HL-60/S4 treated with phorbol 12-myristate 13-acetate at 8.2 ng/mL for 4 days and 3 days (cell line): ENCODE measurements at regions not wholly inside any gene's neighbourhood (a gene's known extent, or its start where the extent isn't known, plus 50 kb on each side); places are given as distances from the start of the nearest gene placed in this dataset.
"Not testable (repeated sequence)": the region's sequence is repeated elsewhere in the genome, so short reads cannot be mapped to it uniquely, and the experiment has no call there.

Source experiments
- in situ Hi-C: fragments of 300-500 bp; cut with MboI; formaldehyde crosslinking; loops from 2 replicates; pipeline ENCODE4 v1.15.0; 2022; ENCODE audit warnings: low sequenced_read_pairs

DNA sequence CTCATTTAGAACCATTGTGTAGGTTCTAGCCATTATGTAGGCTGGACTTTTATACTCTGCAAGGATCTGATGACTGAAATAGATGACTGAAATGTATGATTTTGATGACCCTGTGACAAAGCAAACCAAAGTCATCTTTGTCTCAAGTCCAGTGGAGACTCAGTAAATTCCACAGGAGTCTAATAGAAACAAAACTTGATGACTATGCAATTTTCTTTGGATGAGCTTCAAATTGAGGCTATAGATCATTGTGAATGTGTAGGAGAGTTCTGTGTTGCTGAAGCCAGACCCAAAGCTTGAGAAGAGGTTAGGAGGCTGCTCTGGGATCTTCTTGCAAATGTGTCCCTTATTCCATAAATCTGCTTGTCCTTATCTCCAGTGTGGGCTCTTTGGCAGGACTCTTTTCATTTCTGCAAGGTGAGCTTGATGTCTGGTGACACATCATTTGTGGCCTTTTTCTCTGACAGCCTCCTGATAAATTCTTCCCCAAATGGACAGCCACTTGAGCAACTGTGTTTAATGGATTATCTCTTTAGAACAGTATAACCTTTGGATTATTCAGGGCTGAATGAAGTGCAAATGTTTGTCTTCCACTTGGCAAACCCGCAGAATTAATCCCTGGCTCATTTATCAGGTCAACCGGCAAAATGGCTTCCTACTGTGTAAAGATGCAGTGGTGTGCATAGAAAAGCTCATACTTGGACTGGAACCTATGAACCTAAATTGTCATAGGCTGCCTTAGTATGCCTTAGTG is 235.1 kb upstream of the ANKH start:
- in situ Hi-C loops, result no loop called here

DNA sequence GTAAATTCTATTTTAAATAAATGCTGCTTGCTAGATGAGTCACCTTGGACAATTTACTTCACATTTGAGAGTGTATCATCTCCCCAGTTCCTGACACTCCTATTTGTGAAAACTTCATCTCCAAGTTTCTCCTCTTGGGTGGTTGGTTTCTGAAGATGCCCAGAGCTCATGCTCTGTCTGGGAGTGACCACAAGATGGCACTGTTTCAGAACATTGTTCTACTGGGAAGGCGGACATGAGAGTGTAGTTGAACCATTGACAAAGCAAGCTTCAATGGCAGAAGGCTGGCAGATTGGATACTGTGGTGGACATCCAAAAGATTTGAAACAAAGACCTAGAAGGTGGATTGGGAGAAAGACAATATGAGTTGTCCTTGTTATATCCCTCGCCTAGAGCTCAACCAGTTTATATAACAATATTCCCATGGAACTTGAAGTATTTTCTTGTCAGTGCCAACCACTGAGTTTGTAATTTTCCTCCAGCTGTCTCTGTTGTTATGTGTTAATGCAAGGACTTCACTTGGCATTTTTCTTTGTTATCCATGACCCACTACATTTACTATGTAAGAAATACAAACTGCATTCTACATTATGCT is 234.3 kb upstream of the ANKH start:
- in situ Hi-C loops, result no loop called here

DNA sequence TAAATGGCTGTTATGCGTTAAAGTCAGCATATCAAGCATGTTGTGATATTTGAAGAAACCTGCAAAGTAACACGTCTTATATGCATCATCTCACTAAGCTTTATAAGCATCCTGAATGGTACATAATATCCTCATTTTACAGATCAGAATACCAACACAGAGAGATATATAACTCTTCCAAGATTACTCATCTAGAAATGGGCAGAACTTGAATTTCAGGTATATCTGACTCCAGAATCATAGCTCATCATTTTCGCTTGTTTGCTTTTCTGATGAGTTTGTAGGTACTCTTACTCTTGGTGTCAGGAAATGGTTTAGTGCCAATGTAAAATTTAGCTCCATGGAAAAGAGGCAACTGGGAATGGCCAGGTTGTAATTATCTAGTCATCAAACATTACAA is 232.3 kb upstream of the ANKH start:
- in situ Hi-C loops, result no loop called here

DNA sequence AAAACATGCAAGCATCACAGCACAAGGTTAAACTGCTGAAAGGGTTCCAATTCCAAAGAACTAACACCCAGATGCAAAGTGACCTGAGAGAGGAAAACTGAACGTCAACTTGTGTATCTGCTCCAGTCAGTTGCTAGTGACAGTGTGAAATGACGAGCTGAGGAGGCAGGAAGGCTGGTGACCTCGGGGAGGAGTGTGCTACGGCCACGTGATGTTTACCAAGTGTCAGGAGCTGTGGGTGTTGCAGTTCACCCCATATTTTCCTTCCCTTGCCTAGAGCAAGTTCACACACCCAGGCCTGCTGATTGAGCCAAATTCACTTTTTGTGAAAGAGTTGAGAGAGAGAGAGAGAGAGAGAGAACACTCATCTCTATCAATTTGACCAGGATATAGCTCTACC is 231.6 kb upstream of the ANKH start:
- in situ Hi-C loops, result no loop called here

DNA sequence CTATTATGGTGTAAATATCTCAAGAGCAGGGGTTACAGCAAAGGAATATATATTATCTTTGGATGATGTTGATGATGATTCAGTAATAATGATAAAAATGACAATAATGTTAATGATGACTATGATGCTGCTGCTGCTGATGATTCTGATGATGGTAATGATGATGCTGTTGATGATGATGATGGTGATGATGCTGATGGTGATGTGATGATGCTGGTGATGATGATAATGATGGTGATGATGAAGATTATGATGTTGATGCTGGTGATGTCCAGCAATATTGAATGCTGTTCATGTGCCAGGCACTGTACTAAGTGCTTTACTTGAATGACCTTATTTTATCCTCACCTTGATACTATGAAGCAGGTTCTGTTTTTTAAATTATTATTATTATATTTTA is 226.0 kb upstream of the ANKH start:
- in situ Hi-C loops, result no loop called here

DNA sequence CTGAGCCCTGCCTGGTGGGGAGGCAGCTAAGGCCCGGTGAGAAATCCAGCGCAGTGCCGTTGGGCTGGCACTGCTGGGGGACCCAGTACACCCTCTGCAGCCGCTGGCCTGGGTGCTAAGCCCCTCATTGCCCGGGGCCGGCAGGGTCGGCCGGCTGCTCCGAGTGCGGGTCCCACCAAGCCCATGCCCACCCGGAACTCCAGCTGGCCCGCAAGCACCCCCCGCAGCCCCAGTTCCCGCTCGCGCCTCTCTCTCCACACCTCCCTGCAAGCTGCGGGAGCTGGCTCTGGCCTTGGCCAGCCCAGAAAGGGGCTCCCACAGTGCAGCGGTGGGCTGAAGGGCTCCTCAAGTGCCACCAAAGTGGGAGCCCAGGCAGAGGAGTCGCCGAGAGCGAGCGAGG is 225.1 kb upstream of the ANKH start:
- in situ Hi-C loops, result not testable (repeated sequence)

DNA sequence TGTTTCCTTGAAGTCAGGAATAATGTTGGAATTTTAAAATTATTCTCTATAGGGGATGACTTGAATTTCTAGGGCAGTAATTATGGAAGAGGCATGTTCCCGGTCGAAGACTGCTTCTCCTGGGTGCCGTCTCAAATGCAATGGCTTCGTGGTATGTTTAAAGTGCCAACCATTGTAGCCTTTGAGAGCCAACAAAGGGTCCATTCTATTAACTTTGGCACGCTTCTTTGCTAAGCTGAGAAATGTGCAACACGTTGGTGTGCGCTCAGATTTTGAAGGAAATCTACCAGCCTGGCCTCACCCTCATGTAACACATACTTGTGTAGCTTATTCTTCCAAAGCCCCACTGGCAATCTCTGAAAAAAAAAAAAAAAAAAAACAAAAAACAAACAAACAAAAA is 221.2 kb upstream of the ANKH start:
- in situ Hi-C loops, result no loop called here

DNA sequence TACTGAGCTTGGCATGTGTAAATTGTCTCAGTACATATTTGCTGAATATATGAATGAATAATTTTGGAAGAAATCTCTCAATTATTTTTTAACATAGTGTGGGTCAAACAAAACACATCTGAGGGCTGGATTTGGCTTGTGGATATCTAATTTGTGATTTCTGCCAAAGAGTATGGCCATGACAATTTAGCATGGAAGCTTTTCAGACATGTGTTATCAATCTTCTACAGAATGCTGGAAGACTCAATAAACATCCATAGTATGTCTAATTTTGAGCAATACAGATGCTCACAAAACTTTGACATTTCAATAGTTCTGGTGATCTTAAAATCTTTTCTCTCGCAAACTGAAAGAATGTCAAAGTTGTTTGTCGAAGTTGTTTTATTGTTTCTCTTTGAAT is 214.1 kb upstream of the ANKH start:
- in situ Hi-C loops, result no loop called here

DNA sequence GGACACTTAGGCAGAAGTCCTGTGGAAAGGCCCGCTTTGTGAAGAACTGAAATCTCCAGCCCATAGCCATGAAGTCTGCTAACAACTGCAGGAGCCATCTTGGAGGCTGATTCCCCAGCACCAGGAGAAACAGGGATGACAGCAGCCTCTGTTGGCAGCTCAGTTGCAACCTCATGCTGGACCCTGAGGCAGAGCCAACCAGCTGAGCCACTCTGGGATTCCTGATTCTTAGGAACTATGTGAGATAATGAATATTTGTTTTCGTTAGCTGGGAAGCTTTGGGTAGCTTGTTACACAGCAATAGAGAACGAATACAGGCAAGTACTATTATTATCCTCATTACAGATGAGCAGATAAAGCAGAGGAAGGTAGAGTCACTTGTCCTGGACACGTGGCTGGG is 210.5 kb upstream of the ANKH start:
- in situ Hi-C loops, result no loop called here

DNA sequence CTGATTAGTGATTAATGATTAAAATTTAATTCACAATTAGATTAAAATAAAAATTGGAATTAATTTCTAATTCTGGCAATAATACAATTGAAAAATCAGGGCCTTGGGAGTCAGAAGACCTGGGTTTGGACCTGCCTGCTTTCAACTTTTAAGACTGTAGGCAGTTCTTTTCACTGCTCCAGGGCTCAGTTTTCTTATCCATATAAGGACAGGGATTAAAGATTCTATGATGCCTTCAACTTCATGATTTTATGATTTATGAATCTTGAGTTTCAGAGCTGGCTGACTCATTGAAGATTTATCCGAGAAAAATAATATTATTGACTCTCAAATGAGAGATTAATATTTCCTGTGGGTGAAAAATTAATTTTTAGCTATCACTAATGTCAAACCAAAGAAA is 208.6 kb upstream of the ANKH start:
- in situ Hi-C loops, result no loop called here

DNA sequence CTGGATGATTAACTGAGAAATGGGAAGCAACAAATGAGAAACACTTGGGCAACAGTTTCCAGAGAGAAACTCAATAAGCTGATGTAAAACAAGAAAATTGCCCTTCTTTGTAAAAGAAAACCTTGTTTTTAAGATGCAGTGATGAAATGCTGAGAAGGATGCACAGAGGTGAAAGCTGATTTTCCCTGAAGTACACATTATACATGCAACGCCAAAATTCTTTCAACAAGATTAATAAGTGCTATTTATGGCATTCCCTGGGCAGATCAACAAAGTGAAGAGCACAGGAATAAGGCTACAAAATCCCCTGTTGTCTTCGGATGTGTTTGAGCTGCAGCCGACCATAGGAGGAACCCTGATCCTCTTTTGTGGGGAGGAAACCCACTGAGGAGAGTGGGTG is 208.0 kb upstream of the ANKH start:
- in situ Hi-C loops, result no loop called here

DNA sequence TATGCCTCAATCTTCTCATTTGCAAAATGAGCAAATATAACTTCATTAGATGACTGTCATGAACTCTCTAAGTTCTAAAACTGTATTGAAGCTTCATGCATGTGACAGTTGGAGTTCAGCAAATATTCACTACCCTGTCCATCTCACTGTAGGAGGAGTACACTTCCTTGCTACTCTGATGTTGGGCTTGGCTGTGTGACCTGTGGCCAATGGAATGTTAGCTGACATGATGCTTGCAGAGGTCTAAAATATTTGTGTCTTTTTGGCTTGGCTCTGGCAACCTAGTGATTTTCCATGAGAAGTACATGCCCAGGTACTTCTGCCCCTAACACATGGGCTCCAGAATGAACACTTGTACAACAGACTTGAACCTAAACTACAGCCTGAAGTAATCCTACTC is 203.1 kb upstream of the ANKH start:
- in situ Hi-C loops, result no loop called here

DNA sequence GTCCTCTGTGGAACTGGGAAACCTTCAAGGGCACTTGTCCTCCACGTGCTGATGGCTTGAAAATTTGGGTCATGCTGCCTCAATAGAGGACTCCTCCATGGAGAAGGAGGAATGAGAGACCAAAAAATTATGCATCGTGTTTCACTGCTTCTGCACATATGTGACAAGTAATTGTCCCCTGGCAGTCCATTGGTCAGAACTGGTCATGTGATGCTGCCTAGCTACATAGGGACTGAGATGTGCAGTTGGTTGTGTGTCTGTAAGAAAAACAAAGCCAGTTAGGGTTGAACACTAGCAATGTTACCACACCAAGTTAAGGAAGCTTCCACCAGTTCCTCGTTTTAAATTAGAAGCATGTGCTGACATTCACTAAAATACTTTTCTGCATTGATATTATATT is 201.9 kb upstream of the ANKH start:
- in situ Hi-C loops, result no loop called here

DNA sequence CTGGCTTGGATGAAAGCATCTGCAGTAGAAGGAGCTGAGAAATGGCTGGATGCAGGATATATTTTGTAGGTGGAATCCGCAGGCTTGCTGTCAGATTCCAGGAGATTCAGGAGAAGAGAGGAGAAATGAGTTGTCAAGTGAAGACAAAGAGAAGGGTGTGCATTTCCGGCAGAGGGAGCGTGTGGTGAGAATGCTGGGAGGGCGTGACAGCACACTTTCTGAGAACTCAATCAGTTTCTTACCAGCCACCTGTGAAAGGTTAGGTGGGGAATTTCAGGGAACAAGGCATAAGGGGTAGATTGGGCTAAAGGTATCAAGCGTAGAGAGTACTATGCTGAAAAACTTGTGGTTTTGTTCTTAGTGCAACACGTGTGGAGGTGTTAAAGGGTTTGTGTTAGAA is 199.3 kb upstream of the ANKH start:
- in situ Hi-C loops, result no loop called here

DNA sequence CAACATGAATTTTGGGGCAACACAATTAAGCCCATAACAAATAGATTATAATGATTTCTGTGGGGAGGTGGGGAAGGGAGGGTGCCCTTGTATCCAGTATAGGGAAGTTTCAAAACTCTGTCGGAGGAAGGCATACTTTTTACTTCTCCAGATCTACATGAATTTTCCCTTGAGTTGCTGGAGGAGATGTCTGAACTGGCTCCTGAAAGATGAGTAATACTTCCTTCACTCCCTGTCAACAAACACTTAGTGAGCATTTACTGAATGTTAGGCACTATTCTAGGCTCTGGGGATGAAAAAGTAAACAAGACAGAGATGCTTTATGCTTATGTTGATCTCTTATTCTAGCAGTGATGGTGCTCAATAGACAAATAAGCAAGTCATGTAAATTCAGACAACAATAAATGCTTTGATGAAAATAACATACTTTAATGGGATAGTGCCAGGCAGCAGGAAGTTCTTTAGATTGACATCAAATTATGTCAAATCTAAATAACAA is 197.9 kb upstream of the ANKH start:
- in situ Hi-C loops, result no loop called here

DNA sequence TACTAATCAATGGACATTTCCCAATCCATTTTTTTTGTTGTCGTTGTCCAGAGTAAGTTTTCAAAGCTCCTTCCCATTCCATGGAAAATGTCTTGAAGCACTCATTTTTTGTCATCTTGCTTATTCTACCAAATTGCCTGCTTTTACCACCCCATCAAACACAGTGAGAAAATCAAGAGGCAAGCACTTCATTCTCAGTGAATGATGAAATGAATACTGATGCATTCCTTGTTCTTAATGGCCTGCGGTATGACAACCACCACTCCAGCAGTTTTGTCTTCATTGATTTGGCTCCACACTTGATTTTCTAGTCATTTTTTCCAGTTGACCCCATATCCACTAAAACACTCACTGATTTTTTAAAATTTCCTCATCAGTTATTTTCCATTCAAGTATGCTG is 193.5 kb upstream of the ANKH start:
- in situ Hi-C loops, result no loop called here

DNA sequence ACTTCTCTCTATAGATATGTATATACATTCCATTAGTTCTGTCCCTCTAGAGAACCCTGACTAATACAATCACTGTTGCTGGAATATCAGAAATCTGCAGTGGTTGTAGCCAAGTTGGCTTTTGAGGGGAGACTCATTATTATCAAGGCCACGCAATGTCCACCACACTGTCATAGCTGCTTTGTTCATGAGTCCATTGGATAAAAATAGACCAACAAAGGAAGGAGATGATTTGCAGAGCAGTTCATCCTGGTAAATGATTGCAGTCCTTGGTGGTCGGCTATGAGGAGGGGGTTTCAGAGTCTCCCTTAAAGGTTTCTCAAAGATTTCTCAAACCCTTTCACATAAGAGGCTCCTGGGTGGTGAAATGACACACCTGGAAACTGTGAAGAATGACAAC is 192.8 kb upstream of the ANKH start:
- in situ Hi-C loops, result no loop called here

DNA sequence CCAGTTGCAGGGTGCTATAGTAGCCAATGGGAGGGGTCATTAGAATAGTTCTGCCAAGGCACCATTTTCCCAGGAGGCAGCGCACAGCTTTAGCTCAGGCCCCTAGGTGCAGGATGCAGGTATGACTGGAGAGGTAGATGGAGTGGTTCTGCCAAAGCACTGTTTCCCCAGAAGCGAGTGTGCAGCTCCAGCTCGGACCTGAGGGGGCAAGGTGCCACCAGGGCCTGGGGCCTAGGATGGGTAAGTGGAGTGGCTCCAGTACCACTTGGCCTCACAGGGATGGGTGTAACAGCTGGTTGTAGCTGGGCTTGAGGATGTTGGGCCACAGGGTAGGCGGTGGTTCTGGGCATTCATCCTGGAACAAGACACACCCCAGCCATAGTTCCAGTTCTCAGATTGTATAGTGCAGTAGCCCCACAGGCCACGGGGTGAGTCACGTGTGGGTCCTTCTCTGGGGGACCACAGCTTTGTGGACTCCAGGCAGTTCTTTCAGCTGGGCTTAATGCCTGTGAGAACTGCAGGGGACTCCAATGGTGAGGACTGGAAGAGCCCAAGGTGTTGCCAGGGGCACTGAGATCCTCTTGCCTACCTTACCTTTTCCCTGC is 185.5 kb upstream of the ANKH start:
- in situ Hi-C loops, result no loop called here

DNA sequence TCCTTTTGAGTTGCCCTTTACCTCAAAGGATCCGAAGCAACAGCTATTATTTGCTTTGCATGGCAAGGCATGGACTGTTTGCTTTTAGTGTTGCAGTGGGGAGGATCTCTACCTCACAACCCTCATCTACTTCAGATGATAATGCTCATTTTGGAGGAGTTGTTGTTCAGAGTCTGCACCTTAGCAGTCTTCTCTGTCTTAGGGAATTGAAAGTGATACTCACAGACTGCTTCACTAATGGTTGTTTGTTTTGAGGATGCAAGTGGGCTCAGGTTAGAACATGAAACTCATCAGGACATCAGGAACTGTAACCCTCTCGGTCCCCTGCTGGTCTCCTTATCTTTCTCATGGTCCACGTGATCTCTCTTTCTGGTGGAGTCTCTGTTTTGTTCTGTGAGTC is 172.9 kb upstream of the ANKH start:
- in situ Hi-C loops, result no loop called here

DNA sequence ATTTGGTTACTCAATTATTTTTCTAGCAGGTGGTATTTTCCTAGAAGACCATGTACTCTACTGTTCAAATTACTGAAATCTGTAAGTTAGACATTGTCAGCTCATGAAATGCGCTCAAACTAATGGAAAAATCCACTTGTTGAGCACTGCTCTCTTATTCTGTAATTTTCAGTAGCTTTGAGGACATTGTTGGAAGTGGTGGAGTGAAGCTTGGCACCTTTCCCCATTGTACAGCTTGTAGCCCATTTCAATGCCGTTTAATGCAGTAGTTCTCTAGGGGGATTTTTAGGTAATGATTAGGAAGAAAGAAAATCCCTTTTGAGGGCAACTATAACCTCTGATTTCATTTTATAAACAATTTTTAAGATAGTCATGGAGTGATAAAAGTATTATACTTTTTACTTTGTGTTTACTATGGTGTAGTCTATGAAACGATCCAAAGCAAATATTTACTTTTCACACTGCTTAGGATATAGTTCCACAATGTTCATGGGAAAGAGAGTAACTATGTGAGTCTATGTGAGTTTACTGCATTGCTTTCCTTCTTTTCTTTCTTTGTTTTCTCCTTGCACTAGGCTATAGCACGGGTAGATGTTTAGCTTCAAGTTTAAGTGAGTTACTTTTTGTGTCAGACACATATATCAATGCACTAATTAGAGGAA is 165.8 kb upstream of the ANKH start:
- in situ Hi-C loops, result no loop called here

DNA sequence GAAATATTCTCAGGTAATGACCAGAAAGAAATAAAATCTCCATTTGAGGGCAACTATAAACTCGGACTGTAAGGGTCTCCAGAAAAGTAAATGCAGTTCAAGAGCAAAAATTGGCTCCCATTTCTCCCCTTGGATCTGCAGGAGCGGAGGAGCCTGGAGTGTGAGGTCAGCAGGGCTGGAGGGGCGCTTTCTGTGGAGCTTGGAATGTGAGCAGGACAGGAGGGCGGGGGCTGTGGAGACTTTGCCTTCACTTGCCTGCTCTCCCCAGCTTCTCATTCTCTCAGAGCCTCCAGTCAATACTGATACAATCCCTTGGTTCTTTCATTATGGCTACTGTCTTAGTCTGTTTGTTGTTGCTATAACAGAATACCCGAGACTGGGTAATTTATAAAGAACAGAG is 162.8 kb upstream of the ANKH start:
- in situ Hi-C loops, result no loop called here

DNA sequence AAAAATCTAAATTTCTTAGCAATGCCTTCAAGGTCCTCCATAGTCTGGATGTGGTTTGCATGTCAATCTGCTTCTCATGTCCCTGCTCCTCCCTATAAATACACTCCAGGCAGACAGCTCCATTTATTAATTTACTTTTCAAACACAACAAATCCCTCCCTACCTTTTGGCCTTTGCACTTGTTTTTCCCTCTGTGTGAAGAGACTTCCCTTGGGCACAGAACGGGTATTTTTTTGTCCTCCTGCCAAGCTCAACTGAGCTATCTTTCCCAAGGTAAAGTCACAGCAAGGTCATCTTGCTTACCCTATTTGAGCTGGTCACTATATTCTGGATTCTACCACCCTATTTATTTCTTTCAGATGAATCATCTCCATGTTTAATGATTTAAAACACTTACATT is 159.6 kb upstream of the ANKH start:
- in situ Hi-C loops, result no loop called here
